Dermis microvascular lymphatic vessel endothelial cell (primary cell): ENCODE measurements at regions not wholly inside any gene's neighbourhood (a gene's known extent, or its start where the extent isn't known, plus 50 kb on each side); places are given as distances from the start of the nearest gene placed in this dataset.

Experiments used
- DNase-seq, 2 donors: peaks; one replicate each; pipeline versions ENCODE4 v3.0.0 to v3.0.0-alpha.2; 2010; ENCODE audit warnings: low read depth in 2 of 2

DNA sequence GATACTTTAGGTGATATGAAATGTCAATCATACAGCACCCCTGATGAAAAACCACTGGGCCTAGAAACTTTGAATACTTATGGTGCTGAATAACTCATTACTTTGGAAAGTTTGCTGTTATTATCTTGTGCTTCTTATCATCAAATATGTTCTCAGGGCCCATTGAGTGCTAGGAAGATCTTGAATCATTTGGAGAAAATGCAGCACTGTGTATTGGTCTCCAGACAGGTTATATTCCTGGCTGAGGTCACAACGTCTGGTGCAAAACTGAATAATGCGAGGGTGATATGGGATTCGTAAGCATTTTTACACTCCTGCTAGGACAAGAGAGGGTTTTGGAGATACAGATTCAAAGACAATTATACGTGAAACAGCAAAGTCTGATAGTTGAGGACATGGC, 249.4 kb upstream of the TNC start:
- no peak for DNase-seq

DNA sequence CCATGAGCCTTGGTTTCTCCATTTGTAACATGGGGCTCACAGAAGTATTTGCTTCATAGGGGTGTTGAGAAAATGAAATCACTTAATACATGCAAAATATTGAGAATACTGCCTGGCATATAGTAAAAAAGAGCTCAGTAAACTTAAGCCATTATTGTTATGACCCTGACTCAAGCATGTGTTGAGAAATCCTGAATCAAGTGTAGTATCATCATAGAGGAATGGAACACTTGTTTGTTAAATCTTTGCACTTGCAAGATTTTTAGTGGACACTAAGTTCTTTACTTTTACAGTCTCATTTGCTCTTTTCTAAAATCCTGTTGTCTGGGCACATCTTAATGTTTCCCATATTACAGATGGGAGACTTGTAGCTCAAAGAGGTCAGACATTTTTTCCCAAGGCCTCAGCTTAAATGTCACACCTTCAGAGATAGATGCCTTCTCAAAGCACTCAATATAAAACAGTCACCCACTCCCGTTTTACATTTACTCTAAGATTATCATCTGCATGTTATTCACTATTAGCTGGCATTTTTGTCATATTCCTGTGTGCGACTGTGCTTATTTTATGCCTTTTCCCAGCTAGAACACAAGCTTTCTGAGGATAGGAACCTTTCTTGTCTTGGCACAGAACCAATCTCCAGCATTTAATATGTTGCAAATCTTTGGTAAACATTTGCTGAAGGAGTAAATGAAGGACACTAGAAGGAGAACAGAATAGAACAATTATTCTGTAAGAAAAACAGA, 250.0 kb upstream of the TNC start:
- DNase-seq, result no peak

DNA sequence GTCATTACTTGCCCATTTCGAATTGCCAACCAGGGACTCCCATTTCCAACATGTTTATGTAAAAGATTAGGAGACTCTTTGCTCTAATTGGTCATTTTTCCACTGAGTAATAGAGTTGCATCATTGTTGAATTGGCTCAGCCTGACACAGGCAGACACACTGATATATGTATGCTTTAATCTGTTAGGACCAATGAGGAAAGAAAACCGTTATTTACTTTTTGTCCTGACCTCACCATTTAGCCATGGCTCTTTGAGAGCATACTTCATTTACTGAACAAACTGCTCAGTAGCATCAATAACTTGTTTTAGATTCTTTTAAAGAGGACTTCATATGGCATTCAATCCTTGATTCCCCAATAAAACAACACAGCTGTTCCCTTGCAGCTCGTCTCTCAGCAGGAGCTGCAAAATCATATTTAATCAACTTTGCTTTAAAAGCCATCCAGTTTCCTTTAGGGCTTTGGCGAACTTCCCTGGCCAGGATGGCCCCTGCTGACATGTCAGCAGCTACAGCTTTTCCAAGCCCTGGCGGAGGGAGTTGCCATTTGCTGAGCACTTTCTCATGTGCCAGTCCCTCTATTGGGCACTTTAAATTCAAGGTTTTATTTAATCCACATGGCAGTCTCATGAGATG, 251.5 kb upstream of the TNC start:
- no peak for DNase-seq

DNA sequence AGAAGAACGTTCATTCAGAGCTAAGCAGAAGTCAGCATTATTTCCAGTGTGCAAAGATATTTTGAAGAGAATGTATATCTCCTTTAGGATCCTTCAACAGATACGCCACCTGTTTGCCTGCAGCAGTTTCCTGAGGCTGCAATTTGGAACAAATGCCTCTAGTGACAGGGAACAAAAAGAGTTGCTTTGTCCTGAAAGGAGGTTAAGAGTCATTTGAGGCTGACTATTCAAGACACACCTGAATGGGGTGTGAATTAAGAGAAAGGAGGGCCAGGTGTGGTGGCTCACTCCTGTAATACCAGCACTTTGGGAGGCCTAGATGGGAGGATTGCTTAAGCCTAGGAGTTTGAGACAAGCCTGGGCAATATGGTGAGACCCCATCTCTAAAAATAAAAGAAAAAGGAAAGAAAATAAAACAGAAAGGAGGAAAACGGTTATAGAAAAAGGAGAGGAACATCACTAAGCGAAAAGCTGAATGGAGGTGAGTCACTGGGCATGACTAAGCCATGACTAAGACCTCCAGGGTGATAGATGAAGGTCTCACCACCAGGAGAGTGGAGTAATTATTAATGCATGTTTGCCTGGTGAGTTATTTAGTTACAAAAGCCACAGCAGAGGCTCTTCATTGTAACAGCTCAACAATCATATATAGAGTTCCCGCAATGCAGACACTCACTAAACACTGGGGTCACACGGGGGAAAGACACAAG, 255.2 kb upstream of the TNC start:
- DNase-seq, result no peak

DNA sequence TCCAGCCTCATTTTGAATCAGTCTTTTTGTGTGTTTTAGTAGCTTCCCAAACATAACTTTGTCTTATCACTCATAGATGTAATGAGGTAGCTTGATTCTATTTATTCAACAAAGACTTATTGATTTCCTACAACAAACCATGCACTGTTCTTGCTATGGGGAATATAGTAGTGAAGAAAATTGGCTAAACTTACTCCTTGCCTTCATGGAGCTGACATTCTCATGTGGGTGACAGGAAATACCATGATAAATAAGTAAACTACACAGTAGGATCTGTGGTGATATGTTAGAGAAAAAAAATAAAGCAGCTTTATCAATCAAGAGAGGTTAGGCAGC, 255.7 kb upstream of the TNC start:
- DNase-seq, result no peak

DNA sequence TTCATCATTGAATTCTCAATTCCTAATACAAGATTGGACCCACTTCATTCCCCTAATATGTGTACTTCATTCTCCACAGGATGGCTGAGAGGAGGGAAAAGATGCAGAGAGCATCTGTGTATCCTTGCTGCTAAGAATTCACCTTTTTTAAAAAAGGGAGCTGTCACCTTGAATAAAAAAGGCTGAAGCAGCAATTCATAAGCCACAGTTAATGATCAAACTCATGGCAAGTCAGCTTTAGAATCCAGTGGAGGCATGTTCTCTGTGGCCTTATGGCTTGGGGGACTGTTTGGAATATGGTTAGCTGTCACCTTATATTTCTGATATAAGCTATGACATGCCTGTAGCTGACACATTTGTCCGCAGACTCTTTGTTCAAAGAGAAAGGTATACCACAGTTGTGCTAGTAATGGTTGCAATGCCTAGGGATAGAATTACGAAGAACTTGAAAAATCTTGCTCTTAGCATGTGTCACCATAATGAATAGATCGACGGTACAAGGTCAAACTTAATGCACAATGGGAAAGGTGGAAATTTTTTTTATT, 256.8 kb upstream of the TNC start:
- no peak for DNase-seq

DNA sequence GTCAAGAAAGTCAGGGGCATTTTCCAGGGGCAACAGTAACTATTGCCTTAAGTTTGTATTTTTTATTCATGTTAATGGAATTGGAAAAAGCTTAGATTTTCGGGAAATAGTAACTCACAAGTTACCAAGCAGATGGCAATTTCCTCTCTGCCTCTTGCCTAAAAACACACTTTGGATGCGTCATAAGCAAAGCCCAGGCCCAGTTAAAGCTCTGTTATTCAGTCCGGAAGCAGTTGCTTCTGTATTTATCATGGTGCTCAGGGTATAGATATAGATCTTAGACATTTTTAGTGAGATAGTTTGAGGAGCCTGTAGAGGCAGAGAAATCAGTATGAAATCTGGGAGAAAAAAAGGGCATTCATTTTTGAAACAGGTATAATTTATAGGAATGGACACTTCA, 260.3 kb upstream of the TNC start:
- DNase-seq, result no peak

DNA sequence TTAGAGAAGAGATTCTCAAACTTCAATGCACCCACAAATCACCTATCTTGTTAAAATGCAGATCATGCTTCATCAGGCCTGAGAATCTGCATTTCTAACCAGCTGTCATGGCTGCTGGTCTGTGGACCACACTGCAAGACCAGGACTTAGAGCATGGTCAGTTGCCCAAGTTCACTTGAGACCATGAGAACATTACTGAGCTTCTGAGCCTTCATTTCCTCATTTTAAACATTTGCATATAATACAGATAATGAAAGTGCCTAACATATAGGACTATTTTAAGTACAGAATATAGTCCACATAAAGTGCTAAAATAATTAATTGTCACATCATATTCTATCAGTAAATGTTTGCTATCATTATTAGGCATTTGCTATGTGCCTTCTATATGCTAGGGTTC, 260.8 kb upstream of the TNC start:
- DNase-seq, result no peak

DNA sequence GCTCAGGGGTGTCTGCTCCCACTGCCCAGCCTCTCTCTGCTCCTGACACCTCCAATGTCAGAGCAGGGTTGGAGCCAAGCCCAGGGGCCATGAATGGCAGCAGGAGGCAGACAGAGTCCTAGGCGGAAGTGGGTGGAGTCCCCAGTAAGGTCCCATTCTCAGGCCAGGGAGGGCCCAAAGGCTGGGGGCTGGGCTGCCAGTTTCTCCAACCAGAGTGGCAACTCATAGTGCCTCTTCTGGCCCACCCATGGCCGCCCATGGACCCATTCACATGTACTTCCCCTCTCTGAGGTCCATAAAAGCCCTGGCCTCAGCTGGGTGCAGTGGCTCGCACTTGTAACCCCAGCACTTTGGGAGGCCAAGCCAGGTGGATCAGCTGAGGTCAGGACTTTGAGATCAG, 261.8 kb upstream of the TNC start:
- DNase-seq, result no peak

DNA sequence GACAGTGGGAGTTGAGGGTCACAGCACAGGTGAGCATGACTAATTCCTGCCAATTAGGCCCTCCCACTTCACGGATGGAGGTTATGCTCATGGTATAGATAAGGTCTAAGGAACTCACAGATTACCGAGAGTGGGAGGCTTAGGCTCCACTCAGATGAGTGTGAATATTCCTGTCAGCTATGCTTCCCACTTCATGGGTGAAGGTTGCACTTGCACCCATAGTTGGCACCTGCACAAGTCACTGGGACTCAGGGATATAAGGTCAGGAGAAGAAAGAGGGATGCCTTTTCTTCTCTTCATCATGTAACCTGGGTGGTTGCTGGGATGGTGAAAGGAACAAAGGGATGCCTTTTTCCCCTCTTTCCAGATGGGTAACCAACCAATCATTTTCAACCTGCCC, 264.9 kb upstream of the TNC start:
- no peak for DNase-seq

DNA sequence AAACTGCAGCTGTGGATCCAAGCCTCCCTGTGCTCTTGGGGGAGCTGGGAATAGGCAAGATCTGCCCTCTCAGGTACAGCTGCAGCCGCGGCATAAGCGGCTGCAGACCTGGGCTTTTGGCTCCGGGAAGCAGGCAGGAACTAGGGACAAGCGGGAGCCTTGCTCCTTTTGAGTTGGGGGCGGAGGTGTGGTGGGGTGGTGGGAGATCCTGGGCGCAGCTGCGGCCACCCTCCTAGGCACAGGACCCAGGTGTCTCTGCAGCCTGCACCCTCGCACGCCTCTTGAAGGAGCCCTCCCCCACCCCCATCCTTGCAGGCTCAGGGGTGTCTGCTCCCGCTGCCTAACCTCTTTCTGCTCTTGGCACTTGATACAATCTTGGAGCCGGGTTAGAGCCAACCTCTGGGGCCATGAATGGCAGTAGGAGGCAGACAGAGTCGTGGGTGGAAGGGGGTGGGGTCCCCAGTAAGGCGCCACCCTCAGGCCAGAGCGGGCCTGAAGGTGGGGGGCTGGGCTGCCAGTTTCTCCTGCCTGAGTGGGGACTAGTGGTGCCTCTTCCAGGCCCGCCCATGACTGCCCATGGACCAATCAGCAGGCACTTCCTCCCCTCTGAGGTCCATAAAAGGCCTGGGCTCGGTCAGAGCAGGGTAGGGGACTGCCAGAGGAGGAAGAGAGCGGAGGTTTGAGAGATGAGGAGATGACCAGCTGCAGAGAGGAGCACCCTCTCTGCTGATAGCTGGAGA, 267.6 kb upstream of the TNC start:
- no peak for DNase-seq

DNA sequence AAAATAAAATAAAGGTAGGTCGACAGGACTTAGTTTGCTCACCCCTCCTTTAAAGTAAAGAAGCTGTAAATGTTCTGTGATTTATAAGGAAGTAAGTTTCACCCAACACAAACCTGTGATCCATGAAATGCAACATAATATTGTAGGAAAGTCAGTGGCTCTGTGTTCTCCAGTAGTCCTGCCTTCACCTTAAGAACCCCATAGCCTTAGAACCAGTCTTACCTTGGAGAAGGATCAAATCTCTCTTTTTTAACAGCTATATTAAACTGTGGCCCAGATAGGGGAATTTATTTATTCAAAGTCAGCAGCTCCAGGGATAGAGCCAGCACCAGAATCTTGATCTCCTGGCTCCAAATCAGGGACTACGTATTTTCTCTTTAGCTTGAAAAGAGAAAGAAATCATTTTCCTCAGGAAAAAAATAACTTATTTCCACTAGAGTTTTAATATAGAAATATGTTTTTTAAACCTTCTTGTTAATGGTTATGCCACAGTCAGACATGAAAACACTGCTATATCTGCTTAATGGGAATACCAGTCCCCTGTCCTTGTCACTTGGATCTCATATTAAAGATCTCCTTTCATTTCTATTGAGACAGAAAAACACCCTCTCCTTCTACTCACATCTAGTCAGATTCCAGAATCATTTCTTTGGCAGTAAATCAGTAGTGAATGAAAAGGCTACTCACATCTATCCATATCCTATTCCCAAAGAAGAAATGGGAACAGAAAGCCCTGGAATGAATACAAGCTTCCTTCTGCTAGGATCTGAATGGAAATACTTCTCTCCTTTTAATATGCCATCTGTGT, 269.2 kb upstream of the TNC start:
- DNase-seq, result no peak

DNA sequence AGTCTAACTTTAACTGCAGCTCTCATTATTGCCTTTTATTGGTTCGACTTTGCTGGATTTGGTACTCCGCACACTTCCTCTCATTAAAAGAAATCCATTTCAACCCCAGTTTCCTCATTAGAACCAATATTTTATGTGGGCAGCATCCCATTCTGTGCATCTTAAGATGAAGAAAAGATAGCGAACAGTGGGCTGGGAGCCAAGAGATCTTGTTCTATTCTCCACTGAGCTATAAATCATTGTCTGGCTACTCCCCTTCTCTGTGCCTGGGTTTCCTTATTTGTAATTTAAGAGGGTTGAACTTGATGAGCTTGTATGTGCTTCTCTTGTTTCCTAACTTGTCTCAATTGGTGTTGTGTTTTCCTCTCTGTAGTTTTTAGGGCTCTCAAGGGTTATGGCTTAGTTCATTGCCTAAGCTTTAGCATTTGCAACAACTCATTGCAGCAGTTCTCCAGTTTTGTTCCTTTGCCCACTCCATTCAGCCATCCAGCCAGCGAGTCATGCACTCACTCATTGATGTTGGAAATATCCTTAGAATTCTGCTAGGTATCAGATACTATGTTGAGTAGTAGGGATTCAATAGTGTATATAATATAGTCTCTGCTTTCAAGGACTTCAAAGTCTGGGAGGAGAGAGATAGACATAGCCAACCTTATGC, 273.3 kb upstream of the TNC start:
- DNase-seq, result no peak

DNA sequence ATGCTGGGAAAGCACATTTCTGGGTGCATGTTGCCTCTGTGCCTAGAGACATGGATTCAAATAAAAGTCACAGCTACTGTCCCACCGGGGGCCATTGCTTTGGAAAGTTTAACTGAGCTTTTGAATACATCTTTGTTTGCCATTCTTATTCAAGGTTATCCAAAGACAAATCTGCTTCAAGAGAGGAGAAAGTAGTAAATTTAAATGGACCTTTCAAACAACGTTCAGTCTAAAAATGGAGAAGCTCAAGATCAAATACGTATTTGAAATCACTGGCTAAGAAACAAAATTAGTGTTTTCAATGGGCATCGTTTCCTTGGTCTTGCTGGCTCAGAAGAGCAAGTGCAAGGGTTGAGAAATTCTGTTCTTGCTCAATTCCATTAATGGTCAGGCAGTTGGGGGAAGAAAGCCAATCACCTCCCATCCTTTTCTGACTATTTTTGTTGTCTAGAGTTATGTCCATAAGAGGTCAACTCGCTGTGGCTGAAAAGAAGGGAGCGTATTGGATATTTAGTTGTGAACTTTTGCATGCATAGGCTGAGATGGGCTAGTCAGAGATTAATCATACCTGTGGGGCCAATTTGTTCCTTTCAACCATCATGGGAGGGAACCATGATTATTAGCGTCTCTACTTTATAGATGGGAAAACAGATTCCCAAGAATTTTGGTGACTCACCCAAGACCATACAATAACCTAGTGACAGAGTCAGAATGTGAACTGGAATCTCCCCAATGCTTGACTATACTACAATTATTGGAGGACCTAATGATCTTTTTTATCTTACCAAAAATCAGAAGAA, 276.2 kb upstream of the TNC start:
- DNase-seq, result no peak

DNA sequence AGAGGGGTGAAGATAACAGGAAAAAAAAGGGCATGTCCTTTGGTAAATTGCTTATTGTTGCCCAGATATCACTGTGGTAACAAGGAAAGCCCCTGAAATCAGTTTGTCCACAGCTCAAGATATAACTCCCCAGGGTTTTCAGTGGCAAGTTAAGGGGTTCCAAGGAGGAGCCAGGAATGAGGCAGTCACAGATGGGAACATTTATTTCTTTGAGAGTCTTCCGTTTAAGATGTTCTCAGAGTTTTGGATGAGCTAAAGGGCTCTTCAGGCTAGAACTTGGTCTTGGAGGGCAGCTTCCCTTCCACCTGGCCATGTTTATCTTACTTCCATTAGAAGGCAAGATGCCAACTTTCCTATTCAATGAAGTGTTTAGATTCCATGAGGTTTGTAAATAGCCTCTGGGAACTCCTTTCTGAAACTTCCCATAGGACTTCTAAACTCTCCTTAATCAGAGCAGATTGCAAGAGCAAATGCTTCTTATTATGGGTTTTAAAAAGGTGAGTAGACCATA, 277.6 kb upstream of the TNC start:
- no peak for DNase-seq

DNA sequence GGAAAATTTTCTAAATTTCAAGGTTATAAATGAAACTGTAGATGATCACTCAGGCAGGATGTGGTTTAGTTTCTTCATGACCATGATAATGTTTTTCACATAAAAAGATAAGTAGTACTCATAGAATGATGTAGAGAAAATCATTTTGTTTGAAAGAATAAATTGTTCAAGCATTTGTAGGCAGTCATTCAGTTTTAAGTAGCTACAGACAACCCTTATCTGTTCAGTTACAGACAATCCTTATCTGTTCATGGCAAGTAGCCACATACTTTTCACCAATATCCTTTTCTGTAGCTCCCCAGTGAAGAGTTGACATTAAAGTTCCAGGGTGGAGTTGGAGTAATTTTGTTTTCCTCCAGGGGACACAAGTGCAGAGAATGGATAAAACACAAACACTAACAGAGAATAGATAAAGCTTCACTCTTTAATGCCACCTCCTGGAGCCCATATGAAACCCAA, 278.1 kb upstream of the TNC start:
- DNase-seq, result no peak

DNA sequence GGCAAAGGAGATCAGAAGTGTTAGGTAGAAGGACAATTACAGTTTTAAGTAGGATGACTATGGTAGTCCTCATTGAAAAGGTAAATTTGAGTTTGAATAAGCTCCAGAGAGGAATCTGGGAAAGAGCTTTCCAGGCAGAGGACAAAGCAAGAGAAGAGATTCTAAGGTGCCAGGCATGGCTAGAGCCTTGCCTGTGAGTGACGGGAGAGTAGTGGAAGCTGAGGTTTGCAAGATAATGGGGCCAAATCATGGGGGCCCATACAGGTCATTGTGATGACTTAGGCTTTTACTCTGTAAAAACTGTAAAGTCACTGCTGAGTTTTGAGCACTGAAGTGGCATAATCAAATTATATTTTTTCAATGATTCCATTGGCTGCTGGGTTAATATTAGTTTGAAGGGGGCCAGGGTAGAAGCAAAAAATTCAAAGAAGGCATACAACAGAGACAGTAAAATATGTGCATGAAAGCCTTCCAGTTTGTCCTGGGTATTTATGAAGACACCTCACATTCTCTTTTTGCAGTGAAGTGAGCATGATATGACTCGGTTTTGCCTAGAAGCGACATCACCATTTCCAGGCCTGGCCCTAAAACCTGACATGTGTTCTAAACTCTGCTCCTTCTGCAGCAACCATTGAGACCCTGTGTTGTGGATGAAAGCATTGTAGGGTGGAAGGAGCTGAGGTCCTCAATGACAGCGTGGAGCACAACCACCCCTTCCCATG, 279.8 kb upstream of the TNC start:
- DNase-seq, result no peak

DNA sequence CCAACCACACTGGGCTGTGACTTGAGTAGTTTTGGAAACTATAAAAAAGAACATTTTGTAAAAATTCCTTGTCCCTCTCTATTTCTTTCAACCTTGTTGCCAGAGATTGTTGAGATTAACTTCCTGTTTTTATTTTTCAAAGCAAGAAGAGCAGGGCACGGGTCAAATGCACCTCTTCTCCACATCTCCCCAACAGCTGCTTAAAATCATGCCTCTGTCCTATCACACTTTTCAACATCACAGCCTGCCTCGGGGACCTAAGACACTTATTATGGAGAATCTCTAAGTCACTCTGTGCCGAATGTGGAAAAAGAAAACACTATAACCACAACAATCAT, 280.3 kb upstream of the TNC start:
- no peak for DNase-seq

DNA sequence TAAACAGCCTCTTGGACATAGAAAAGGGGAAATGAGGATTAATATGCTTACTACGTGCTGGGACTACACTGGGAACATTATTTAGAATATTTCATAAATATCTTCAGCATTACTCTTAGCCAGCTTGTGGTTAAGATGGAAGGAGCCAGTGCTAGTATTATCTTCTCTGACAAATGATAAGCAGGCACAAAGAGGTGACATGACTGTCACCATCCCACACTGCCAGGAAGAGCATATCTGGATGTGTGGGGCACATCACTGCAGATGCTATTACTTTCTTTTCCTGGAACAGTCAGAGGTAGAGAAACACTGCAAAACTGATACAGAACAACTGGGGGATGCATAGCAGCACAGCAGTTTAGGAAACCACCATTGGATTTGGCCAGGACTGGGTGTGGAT, 281.0 kb upstream of the TNC start:
- DNase-seq, result no peak
